Right renal cortex interstitium (tissue), 3 donors: ENCODE measurements at regions not wholly inside any gene's neighbourhood (a gene's known extent, or its start where the extent isn't known, plus 50 kb on each side); places are given as distances from the start of the nearest gene placed in this dataset.
A peak's percentile ranks its signal among the peaks of the same experiment; 100 is the strongest.

ENCODE experiments used
- DNase-seq, 3 donors: peaks; one replicate each; pipeline ENCODE4 v3.0.0-alpha.2; 2013; ENCODE audit warnings: low read depth in 3 of 3, low spot score in 2 of 3

DNA sequence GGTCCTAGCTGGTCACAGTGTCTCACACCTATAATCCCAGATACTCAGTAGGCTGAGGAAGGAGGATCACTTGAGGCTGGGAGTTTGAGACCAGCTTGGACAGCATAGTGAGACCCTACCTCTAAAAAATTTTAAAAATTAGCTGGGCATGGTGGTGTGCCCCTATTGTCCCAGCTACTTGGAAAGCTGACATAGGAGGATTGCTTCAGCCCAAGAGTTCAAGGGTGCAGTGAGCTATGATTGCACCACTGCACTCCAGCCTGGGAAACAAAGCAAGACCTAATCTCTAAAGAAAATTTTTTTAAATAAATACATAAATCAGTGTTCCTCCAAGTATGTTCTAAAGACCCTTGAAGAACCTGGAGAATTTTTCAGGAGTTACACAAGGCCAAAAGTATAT, 50.6 kb upstream of the GNAO1 start:
- DNase-seq = no peak

- no peak for DNase-seq
Observed at GRCh38 chr16:56137269-56137668, 54.0 kb upstream of the GNAO1 start.

DNA sequence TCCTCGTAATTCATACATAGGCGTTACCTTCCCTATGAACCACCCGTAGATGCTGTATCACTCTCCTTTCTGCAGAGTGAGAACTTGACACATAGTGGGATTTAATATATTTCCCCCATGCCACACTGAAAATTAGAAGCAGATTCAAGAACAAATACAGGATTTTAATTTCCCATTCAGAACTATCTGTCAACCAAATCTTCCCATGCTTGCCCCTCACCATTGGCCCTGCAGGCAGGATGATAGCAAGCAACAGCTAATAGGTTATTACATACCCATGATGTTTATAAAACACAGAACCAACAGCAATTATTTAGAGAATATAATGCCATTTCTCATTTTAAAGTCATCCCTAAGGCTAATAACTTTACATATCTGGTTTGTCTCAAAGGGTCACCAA, 55.0 kb upstream of the GNAO1 start:
- no peak for DNase-seq

GRCh38 chr16:56134790-56135189, 56.5 kb upstream of the GNAO1 start:
- no peak for DNase-seq

GRCh38 chr16:56125922-56126321, 65.4 kb upstream of the GNAO1 start:
- no peak for DNase-seq

DNA sequence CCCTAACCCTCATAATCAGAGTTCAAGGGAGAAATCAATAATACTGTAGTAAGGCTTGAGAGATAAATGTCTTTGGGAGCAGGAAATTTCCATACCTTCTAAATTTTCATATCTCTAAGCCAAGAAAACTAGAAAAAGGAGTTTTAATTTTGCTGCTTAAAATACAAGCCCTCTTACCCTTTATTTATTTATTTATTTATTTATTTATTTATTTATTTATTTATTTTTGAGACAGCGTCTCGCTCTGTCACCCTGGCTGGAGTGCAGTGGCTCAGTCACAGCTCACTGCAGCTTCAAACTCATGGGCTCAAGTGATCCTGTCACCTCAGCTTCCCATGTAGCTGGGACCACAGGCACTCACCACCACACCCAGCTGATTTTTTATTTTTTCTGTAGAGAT, 69.0 kb upstream of the GNAO1 start:
- DNase-seq = no peak

DNA sequence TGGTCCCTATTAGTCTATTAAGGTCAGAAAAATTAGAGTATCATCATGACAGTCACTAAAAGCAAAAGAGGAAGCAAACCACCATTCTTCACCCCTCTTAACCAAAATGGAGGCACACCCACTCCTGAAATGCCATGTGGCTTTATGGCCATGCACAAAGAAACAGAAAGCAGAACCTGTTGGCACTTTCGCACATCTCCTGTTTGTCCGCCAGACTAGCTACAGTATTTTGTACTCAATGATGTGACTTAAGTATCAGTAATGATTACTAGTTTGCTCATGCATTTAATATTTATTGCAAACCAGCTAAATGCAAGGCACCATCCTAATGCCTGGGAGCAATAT, 70.2 kb upstream of the GNAO1 start:
- DNase-seq = no peak

DNA sequence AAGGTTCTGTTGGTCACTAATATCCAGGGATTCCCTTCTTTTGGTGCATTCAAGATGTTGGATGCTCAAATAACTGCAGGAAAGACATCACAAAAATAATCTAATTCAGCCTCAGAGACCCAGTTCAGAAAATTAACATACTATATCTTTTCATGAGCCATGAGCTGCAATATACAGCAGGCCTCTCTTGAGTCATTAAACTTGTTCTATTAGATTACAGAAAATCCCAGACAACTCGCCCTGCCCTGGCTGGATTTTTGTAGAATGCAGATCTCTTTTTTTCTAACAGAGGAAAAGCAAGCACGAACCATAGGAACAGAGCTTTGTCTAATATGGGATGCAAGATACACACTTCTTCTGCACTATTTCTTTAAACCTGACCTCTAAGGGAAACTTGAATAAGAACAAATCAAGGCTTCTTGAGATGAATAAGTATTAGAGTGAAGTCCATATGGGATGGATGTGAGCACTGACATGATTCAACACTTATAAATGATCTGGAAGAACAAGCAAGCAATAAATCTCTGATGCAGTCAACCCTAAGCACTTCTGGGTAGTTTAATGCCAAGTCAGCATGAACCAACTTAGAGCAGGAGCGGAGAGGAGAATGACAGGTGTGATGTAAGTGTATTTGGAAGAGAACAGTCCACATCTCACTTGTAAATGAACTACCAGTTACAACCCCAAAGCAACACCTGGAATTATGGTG, 70.7 kb upstream of the GNAO1 start:
- no peak for DNase-seq

DNA sequence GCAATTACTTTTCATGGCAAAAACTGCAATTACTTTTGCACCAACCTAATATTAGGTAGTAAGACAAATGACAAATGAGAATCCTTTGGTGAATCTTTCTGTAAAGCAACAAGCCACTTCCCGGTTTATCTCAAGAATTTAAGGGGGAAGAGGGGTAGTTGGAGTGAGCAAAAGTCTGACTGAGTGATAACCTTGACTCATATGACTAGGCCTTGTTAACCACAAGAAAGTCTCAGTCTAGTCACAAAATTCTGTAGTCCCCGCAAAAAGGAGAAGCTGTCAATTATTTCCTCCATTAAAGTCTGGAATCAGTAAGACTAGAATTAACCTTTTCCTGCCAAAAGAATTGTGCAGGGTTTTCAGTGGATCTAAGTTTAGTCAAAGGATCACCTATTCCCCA, 72.2 kb upstream of the GNAO1 start:
- DNase-seq = no peak

DNA sequence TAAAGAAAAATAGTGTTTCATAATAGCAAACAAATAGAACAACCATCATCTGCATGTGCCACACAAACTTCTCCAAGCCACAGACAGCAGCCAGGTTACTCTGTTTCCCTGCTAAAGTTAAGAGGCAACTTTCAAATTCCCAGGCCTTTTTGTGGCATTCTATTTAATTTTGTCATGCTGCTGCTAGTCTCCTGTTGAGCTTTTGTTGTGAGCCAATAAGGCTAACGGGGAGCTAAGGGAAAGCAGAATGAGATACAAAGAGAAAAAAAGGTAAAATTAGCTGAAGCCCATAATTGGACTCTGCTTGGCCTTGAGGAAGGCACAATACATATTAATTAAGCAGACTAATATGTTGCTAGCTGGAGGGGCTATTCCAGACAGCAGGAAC, 74.7 kb upstream of the GNAO1 start:
- no peak for DNase-seq

DNA sequence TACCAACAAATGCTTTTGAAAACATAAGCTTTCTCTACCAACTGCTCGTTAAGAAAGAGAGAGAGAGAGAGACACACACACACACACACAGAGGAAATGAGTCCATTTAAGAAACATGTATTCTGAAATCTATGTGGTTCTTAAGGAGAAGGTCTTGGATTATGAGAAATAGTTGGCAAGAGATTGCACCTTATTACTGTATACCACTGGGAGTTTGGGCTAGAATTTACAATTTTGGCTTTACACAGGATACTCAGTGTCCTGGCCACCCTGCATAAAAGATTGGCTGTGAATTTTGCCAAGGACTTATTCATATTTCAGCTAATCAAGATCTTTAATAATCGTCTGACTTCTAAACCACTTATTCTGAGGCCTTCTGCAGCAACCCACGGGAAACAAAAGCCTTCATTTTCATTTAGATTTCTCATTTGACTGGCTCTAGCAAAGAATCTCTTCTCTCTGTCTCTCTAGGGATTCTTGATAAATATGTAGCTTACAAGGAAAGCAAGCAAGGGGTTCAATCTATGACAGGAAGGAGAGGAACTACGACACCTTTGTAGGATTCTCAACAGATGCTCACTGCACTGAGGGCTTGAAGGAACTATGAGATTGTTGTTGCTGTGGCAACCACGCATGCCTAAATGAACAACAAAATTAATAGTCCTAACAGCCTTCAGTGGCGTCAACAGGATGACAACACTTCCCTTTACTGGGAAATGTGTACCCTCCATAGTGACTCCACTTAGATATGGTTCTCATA, 75.3 kb upstream of the GNAO1 start:
- no peak for DNase-seq

DNA sequence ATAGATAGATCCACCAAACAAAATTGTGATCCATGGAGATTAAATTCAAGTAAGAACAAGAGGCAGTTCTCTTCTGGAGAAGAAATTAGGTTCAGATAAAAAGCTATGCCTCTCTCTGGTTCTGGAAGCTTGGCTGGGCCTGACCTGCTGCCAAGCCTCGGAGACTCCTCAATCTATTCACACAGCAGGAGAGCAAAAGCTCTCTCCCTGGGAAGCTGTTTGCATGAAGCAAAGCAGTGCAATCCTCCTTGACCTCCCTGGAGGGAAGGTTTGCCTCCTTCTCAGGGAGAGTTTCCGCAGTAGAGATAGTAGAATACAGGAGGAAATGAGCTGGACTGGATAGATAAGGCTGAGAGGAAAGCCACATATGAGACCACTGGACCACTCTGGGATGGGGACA, 78.1 kb upstream of the GNAO1 start:
- DNase-seq = no peak

GRCh38 chr16:56111100-56111499, 80.2 kb upstream of the GNAO1 start:
- DNase-seq = no peak

GRCh38 chr16:56109994-56110393, 81.3 kb upstream of the GNAO1 start:
- no peak for DNase-seq

GRCh38 chr16:56109205-56109604, 82.1 kb upstream of the GNAO1 start:
- DNase-seq = no peak

DNA sequence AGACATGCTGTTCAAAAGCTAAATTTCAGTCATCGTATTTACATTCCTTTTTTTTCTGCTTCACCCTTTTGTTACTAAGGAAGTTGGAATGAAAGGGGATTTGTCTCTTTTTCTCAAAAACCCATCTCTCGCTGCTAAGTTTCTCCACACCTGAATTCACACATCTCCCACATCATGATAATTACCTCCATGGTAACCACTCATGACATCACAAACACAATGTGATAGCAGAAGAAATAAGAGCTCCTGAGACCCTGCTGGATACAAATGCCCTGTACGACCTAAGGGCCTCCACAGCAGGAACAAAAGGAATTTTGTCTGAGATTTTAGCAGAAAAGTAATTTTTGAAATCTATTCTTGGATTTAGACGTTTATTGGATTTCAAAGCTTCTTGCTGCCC, 82.6 kb upstream of the GNAO1 start:
- DNase-seq = no peak

- no peak for DNase-seq
Observed at GRCh38 chr16:56108056-56108471, 83.2 kb upstream of the GNAO1 start.

- DNase-seq = no peak
Observed at GRCh38 chr16:56106527-56106926, 84.8 kb upstream of the GNAO1 start.

DNA sequence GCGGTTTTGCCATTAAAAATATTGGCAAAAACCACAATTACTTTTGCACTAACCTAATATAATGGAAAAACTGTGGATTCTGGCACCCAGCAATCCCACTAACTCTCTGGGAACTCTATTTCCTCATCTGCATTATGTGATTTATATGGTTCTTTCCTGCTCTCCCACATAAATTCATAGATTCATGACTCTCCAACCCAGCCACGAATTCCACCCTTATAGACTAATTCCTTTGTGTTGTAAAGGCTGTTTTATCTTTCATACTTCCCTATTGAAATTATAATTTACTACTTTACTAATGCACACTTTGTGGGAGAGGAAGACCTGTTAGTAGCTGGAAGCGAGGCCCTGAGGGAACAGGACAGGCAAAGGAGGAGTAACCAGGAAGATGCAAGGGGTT, 88.4 kb upstream of the GNAO1 start:
- no peak for DNase-seq

DNA sequence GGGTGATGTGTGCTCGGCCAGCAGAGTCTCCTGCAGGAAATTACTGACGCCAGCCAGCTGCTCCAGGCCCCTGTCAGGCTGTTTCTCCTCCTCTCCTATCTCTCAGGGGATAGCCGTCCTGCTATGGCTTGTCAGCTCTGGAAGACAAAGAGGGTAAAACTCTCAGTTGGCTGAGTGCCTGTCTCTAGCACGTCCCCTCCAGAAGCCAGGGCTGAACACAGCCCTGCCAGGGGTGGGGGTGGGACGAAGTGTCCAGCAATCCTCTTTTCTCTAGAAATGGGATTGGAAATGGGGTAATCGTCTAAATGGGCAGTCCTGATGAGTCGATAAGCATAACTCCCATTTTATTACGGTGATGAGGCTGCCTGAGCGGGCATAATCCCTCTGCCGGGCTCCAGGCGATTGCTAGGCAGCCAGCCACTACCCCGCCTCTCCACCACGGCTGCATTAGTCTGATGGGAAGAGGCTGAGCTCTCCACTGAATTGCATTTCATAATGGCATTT, 89.1 kb upstream of the GNAO1 start:
- DNase-seq = peak; percentile 59 to 74 (median 67)

GRCh38 chr16:56101480-56101879, 89.8 kb upstream of the GNAO1 start:
- no peak for DNase-seq

DNA sequence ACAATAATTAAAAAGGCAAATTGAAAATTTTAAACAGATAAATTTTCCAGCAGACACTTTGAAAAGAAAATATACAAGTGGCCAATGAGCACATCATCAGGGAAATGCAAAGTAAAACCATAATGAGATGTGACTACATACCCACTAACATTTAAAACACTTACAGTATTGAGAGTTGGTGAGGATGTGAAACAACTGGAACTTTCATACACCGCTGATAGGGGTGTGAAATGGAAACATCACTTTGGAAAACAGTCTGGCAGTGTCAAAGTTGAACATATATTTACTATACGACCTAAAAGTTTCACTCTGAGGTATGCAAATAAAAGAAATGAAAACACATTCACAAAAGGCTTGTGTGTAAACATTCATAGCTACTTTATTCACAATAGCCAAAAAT, 94.0 kb upstream of the GNAO1 start:
- DNase-seq = no peak
